HPDE6-E6E7 (cell line): ENCODE measurements at regions not wholly inside any gene's neighbourhood (a gene's known extent, or its start where the extent isn't known, plus 50 kb on each side); places are given as distances from the start of the nearest gene placed in this dataset.
"Not testable (repeated sequence)": the region's sequence is repeated elsewhere in the genome, so short reads cannot be mapped to it uniquely, and the experiment has no call there.

Experiments used
- DNase-seq: peaks from one replicate; pipeline ENCODE4 v3.0.0; 2011; ENCODE audit warnings: missing footprints; ENCODE audit errors: extremely low spot score

DNA sequence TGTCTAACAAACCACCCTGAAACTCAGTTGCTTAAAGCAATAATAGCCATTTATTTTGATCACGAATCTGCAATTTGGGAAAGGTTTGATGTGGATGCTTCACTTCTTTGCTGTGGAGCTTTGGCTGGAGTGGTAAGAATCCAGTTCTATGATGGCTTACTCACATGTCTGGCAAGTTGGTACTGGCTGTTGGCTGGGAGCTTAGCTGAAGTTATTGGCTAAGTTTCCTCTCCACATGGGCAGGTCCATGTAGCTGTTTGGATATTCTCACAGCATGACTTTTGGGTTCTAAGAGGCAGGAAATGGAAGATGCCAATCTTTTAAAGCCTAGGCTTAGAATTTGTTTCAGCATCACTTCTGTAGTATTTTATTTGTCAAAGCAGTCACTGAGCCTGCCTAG is 277.6 kb upstream of the NRP1 start:
- peak; percentile 4 for DNase-seq

DNA sequence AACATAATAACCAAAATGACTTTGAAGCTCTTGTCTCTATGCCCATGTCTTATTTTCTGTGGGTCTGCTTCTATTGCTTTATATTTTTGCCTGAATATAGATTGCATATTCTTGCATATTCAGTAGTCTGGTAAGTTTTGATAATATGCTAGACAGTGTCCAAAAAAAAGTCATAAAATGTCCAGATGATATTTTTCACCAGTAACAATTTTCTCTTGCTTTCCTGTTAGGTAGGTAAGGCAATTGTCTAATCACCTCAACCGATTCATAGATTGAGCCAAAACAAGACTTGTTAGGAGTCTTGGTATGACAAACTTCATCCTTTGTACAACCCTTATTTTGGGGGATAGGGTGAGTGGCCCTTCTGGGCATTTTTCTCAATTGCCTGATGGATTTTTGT is 277.0 kb upstream of the NRP1 start:
- DNase-seq: no peak

DNA sequence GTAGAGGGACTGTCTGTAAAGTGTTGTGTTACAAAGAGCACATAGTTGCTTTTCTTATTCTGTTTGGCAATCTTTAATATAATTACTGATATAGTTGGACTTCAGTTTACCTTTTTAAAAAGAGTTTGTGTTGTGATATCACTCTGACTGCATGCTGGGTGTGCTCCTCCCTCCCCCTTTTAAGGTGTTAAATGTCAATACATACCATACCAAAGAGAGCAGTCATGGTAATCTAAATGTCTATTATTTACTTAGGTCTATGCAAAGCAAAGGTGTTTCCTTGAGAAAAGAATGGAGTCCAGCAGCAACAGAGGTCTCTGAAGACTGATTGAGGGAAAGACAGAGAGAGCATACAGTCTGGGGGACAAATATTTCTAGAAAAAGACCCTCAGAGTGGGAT is 275.1 kb upstream of the NRP1 start:
- peak; percentile 3 for DNase-seq

DNA sequence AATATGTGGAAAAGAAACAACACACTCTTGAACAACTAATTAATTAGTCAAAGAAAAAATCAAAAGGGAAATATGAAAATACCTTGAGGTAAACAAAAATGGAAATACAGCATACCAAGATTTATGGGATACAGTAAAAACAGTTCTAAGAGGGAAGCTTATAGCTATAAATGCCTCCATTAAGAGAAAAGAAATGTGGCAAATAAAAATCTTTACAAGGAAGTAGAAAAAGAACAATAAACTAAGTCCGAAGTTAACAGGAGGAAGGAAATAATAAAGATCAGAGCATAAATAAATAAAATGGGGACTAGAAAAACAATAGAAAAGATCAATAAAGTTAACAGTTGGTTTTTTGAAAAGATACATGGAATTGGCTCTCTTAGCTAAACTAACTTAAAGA is 267.8 kb upstream of the NRP1 start:
- DNase-seq: no peak

DNA sequence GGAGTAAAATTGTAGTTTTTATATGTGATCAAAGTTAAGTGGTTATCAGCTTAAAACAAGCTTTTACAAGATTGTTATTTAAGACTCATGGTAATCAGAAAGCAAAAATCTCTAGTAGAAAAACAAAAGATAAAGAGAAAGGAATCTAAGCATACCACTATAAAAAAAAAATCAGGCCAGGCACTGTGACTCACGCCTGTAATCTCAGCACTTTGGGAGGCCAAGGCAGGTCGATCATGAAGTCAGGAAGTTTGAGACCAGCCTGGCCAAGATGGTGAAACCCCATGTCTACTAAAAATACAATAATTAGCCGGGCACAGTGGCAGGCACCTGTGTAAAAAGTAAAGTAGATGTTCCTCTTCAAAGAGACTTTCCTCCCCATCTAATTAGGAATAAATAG is 265.9 kb upstream of the NRP1 start:
- DNase-seq: no peak

DNA sequence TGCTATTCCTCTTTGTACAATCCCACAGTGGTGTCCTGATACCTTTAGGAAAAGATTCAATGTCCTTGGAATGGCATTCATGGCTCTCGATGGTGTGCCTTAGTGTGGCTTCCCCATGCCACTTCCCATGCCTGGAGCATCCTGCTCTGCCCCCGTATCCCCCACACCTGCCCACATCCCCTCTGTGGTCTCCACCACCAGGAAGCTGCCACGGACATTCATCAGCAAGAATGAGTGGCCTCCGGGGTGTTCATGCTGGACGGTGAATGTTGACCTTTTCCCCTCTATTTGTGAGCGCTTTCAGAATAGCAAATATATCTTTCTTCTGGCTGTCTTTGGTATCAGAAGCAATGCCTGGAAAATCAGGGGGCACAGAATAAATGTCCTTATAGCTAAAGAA is 262.0 kb upstream of the NRP1 start:
- no peak for DNase-seq

DNA sequence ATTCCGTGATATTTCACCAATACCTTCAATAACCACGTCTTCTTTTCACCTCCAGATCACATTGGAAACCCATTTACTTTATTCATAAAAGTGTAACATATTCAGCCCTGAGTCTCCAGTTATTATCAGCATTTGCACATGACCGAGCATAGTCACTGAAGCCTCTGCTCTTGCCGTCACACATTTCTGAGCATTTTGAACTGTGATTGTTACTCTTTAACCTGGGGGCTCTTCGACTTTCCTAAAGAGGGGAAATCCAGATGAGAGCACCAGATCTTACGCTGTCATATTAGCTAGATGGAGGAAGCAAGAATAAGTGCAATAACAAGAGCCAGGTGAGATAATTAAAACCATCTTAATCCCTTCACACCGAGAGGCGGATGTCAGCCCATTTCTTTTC is 260.0 kb upstream of the NRP1 start:
- DNase-seq: no peak

DNA sequence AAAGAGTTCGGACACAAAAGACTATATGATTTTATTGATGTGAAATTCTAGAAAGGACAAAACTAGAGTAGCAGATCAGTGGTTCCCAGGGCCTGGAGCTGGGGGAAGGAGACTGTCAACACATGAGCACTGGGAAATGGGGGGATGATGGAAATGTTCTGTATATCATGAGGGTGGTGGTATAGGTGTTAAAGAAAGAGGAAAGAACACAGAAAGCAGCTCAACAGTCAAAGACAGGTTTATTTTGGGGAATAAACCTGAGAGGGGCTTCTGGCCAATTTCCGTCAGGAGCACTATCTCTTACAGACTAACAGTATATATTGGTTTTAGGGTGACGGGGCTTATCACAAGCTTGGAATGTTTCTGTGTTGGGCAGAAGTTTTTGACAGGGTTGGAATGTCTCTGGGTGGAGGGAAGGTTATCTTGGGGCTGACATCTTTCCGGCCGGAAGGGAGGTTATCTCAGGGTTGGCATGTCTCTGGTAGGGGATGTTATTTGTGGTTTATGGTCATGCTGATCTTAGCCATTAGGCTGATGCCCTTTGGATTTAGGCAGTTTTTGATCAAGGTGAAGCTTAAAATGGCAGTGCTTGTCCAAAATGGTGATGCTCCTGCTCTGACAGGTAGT is 254.6 kb upstream of the NRP1 start:
- no peak for DNase-seq

DNA sequence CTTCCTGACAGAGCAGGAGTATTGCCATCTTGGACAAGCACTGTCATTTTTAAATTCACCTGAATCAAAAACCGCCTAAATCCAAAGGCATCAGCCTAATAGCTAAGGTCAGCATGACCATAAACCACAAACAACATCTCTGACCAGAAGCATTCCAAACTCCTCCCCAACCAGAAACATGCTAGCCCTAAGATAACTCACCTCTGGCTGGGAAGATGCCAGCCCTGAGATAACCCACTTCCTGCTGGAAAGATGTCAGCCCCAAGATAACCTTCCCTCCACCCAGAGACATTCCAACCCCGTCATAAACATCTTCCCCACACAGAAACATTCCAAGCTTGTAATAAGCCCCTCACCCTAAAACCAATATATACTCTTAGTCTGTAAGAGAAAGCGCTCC is 250.1 kb upstream of the NRP1 start:
- DNase-seq: not testable (repeated sequence)

DNA sequence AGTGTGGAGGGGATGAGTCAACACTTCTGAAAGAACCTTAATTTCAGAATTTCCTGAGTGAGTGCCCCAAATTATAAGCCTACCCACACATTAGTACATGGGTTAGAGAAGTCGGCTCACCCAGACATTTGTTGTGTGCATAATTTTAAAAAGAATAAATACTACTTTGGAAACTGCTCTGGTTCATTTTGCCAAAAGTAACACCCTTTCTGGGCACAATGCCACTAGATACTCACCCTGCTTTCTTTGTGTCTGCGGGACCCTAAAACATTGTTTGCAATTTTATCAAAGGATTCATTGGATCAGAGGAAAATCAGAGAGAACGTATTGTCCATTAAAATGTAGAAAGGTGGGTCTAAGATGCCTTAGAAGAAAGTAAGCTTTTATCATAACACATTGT is 245.5 kb upstream of the NRP1 start:
- DNase-seq: no peak

DNA sequence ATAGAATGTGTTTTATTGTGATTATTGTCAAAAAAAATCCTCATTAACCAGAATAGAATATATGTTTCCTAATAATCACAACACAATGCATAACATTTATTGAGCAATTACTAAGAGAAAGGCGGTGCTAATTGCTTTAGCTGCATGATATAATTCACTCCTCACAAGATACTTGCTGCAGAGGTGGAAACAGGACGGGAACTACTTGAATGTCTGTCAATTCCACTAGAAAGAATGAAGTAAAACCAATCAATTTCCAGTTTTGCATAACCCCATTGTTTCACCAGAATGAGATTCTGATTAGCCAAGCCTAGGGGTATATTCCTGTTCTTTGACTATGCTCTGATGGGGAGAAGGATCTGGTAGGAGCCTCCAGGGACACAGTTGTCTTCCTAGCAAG is 239.1 kb upstream of the NRP1 start:
- DNase-seq: no peak

DNA sequence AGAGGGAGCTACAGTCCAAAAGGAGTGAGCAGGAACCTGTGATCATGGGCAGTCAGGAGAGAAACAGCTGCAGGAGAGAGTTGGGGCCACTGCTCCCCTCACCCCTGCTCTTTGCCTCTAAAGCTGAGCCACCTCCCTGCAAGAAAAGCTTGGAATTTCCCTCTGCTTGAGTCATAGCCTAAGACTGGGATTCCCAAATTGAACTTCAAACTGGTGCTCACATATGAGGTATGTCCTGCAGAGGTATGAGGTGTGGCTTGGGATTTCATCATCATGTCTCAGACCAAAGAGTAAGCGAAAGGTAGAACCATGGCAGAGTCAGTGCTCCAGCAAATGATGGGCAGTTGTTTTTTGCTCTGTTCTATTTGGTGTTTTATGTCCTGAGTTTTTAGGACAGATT is 237.1 kb upstream of the NRP1 start:
- no peak for DNase-seq

DNA sequence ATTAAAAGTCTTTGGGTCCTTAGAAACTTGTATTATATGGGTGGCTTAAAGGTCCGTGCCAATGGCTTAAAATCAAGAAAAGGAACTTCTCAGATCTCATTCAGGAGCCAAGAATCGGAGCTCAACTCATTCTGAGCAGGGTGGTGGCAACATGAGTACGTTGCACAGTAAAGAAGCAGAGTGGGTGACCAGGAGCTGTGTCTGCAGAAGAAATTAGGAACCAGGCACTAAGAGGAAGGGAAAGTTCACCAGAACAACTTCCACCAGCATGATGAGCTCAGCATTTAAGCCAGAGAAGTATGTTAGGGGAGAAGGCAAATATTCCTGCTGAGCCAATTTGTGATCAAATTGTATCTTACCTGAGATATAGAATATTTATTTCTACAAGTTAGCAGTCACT is 236.0 kb upstream of the NRP1 start:
- DNase-seq: no peak

DNA sequence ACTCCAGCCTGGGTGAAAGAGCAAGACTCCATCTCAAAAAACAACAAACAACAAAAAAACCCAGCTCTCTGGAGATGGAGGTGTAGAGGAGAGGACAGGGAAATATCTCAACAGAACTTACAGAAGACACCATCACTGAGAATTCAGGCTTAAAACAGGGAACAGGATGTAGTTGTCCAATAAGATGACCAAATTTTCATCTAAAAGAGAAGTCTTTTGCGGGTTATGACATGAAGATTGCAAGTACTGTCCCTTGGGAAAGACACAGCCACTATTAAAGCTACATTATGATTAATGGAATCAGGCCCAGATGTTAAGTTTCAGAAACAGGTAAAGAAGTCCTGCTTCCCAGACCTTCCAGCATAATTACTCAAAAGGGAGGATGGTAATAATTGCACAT is 235.2 kb upstream of the NRP1 start:
- no peak for DNase-seq

DNA sequence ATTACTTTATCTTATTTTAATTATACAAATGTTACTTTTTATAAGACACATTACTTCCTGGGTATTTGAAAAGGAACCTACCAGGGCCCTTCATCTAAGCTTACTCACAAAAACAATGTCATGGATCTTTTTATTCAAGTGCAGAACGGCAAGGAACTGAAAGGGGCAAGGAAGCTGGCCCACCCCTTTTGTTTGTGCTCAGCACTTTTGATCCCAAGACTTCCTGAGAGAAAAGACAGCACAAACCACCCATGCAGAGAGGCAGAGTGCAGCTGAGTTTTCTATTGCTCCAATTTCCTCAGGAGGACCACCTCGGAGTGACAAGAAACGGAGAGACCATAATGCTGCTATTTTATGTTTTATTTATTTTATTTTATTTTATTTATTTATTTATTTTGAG is 232.0 kb upstream of the NRP1 start:
- no peak for DNase-seq

DNA sequence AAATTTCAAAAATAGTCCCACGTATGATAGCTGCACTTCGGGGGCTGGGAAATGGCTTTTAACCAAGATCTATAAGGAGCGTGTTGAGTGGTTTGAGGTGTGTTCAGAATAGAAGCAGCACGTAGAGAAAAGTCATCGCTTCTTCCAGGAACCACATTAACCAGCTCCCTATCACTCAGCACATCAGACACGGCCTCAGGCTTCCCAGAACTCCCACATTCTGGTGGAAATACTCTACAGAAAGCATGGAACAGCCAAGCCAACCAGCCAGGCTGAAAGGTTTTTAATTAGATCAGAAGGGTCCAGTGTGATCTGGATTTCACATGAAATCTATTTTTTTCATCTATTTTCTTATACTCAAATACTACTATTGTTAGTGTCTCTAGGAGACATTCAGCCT is 231.5 kb upstream of the NRP1 start:
- DNase-seq: no peak

DNA sequence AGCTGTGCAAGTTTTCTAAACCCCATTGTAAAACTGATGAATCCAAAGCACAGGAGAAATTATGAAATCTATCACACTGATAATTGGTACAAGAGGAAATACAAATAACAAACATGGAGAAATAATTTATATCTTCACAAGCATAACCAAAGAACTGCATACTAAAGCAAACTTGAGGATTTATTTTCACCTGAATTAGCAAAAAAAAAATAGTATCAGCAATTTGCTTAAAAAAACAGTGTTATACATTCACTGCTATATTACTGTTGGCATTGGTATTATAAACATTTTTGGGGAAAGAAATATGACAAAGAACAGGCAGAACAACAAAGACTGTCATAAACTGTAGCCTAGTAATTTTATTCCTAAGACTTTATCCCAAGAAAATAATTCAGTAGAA is 230.8 kb upstream of the NRP1 start:
- no peak for DNase-seq

DNA sequence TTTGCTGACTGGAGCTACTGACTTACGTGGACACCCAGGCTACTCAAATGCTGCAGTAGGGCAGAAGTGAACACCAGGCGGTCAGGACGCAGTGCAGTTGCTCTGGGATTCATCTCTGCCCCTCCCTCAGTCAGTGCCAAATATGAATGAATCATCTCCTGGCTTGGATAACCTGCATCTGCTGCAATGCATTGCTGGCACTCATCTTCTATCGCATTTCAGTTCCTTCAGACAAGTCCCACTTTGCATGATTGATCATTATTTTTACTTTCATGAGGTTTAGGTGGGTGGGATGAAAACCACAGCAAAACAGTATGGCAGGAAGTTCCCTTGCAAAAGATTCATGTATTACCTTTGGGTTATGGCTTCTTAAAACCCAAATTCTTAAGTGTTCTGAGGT is 224.6 kb upstream of the NRP1 start:
- DNase-seq: peak; percentile 26

DNA sequence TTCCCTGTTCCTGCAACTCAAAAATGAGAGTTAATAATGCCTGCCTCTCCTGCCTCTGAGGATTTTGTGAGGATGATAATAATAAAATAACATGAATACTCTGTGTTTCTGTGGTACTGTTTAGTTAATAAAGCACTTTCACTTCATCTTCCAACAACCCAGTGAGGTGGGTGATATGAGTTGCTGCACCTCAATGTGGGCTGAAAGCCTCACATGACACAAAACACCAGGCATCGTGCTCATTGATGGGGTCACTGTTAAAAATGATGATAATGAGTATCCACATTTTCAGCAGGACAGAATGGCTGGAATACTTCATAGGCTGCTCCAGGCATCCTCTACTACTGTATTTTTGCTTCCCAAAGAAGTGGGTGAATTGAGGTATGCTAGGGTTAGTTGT is 222.8 kb upstream of the NRP1 start:
- DNase-seq: no peak

DNA sequence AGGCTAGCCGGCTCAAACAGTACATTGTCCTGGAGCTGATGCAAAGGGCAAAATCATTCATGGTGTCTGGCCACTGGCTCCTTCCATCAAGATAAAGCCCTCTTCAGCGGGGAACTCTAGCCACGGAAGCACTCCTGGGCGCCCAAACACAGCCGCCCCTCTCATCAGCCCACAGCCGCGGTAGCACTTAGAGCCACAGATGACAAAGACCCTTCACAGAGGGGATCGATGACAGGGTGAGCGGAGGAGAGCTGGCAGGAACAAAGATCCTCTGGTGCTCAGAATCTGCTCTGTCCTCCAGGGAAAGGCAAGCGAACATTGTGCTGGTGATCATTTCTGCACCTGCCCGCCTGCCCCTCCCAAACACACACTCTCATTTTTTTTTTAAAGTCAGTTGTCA is 222.2 kb upstream of the NRP1 start:
- DNase-seq: no peak

DNA sequence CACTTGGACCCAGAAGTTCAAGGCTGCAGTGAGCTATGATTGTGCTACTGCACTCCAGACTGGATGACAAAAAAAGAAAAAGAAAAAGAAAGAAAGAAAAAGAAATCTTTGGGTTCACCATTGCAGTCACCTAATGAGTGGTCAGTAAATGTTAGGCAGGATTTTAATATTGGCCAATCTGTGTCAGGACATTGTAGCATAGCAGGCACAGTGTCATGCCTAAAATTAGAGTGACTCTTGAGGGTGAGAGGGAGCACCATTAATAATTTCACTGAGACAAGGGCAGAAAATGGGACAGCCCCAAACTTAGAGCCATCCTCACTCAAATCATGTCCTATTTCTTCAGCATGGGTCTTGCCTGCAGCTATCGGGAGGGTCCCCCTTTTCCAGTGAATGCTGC is 221.6 kb upstream of the NRP1 start:
- no peak for DNase-seq

DNA sequence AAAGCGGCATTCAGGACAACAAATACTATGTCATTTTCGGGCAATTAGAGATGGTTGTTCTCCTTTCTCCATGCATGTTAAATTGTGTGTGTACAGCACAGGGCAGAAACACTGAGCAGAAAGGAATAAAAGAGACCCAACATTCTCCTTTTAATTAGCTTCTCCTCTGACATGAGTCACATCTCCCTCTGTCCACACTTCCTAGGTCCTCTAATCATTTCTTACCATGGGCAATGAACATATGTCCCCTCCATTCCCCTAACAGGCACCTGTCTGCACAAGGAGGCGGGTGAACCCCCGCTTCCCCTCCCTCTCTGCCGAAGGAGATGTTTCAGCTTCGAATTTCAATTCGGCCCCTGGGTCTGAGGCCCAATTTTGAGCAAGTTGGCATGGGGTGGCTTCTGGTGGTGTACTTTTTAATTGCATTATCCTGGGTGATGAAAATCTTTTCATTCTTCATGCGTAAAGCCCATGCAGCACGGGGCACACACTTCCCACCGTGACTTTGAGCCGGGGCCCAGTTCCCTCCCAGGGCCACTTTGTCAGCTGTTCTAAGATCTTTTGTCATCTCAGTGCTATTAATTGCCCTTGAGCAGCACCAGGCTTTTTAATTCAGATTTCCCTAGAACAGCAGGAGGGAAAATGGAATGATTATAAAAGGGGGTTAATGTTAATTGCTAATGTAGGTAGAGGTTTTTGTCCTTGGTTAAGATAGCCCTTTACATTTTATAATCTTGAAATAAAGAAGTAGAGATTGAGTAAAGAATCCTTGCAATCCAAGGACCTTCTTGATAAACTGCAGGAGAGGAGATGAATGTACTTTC is 219.5 kb upstream of the NRP1 start:
- DNase-seq: no peak

DNA sequence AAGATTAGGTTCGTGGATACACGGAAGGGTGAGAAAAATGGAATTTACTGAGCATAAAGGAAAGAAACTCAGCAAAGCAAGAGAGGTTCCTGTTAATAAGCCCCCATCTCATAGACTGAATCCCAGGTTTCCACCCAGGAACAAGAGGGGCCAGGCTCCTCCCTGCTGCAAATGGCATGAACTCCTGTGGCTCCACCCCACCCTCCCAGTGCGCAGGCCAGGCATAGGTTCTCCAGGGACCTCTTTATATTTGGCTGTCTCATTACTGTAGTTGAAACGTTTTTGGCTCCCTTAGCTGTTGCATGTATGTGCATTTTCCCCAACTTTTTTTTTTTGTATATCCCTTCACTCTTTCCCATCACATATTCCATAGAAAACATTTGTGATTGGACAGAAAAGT is 217.8 kb upstream of the NRP1 start:
- no peak for DNase-seq

DNA sequence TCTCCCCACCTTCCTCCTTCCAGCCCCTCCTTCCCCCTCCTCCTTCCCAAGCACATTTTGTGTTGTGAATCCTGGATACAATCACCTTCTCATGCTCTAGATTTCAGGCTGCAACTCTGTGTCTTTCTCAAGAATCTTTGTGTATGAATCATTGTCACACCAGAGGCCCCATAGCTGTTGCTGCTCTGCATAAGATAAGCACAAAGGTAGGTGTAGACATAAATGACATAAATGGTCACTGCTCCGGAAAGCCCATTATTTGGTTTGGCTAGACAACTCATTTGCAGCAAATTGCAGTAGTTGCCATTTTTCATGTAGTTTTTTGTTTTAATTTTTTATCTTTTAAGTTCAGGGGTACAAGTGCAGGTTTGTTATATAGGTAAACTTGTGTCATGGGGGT is 216.3 kb upstream of the NRP1 start:
- DNase-seq: no peak
